CD8-positive, alpha-beta memory T cell (primary cell): ENCODE measurements at regions not wholly inside any gene's neighbourhood (a gene's known extent, or its start where the extent isn't known, plus 50 kb on each side); places are given as distances from the start of the nearest gene placed in this dataset.
"Not testable (repeated sequence)": the region's sequence is repeated elsewhere in the genome, so short reads cannot be mapped to it uniquely, and the experiment has no call there.

Experiments
- CTCF ChIA-PET: fragments of 350-600 bp; sonication (Branson Sonifier 250); formaldehyde crosslinking; loops from one replicate; lab custom pipeline; 2021; ENCODE audit warnings: antibody characterized with exemption; lab: Charles Lee
- POLR2A ChIA-PET: fragments of 350-600 bp; sonication (Branson Sonifier 250); formaldehyde crosslinking; loops from one replicate; lab custom pipeline; 2021; ENCODE audit warnings: antibody characterized with exemption; lab: Charles Lee
- DNase-seq, 5 donors: peaks; one replicate each; pipeline versions ENCODE4 v3.0.0 to v3.0.0-alpha.2; 2020 to 2022; ENCODE audit warnings: mixed read lengths in 1 of 5
- H3K27ac ChIP-seq: one replicate; pipeline ENCODE4 v1.7.0; 2013; ENCODE audit warnings: low read depth, mild to moderate bottlenecking, low read length, moderate library complexity
- H3K27me3 ChIP-seq: 2 replicates; pipeline ENCODE4 v1.7.0; 2013; ENCODE audit warnings: low read length, mild to moderate bottlenecking; ENCODE audit not compliant: insufficient read depth, poor library complexity, severe bottlenecking
- H3K36me3 ChIP-seq: 2 replicates; pipeline ENCODE4 v1.7.0; 2013; ENCODE audit warnings: mild to moderate bottlenecking, low read length, moderate library complexity; ENCODE audit not compliant: insufficient read depth
- H3K4me1 ChIP-seq: 2 replicates; pipeline ENCODE4 v1.7.0; 2013; ENCODE audit warnings: mild to moderate bottlenecking, low read length, moderate library complexity; ENCODE audit not compliant: insufficient read depth
- H3K4me3 ChIP-seq: 2 replicates; pipeline ENCODE4 v1.7.0; 2013; ENCODE audit warnings: mild to moderate bottlenecking, low read length
- H3K9me3 ChIP-seq: 2 replicates; pipeline ENCODE4 v1.7.0; 2013; ENCODE audit warnings: mild to moderate bottlenecking, low read length
- H3K27ac Mint-ChIP-seq, 8 donors: one replicate each; pipeline ENCODE4 v1.8.0; 2020 to 2021; ENCODE audit warnings: mixed read lengths in 8 of 8, mild to moderate bottlenecking in 6 of 8, inconsistent platforms in 3 of 8, moderate library complexity in 3 of 8
- H3K27me3 Mint-ChIP-seq, 2 donors: one replicate each; pipeline ENCODE4 v1.8.0; 2020 to 2021; ENCODE audit warnings: mixed read lengths in 2 of 2, mild to moderate bottlenecking in 1 of 2, moderate library complexity in 1 of 2
- H3K36me3 Mint-ChIP-seq, 3 donors: one replicate each; pipeline ENCODE4 v1.8.0; 2020 to 2021; ENCODE audit warnings: mixed read lengths in 3 of 3, inconsistent platforms in 1 of 3, mild to moderate bottlenecking in 1 of 3
- H3K4me1 Mint-ChIP-seq, 3 donors: one replicate each; pipeline ENCODE4 v1.8.0; 2020 to 2021; ENCODE audit warnings: mixed read lengths in 3 of 3, inconsistent platforms in 1 of 3, mild to moderate bottlenecking in 1 of 3
- H3K4me3 Mint-ChIP-seq, 7 donors: one replicate each; pipeline ENCODE4 v1.8.0; 2020 to 2021; ENCODE audit warnings: mixed read lengths in 7 of 7, mild to moderate bottlenecking in 6 of 7, moderate library complexity in 4 of 7, inconsistent platforms in 2 of 7
- H3K9me3 Mint-ChIP-seq, 5 donors: one replicate each; pipeline ENCODE4 v1.8.0; 2020 to 2022; ENCODE audit warnings: mixed read lengths in 5 of 5, mild to moderate bottlenecking in 3 of 5, moderate library complexity in 2 of 5, inconsistent platforms in 1 of 5

DNA sequence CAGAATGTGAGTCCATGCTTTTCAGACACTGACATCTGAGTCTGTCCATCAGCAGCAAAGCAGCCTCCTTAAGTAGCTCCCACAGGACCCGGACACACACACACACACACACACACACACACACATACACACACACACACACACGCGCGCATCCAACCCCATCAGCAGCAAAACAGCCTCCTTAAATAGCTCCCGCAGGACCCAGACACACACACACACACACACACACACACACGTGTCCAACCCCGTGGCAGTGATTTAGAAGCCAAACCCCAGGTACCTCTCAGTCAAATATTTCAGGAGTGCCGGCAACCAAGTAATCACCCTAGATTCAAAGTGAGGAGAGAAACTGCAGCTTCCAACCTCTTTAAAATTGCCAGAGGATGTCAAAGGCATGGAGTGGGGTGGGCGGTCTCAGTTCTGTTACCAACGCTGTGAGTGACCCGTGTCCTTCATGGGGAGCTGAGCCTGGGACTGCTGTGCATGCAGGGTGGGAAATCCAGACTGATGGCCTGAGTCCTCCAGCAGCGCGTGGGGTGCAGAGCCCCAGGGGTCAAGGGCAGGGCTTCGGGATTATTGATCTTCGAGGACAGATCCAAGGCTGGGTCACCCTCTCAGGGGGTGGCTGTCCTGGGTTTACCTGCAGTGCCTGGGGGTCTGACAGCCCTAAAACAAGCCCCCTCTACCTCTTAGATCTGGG lies 293.5 kb downstream of the ADGRD1 start:
- H3K4me1 Mint-ChIP-seq, H3K27ac ChIP-seq, POLR2A ChIA-PET, H3K9me3 ChIP-seq, CTCF ChIA-PET, H3K4me1 ChIP-seq, H3K36me3 ChIP-seq, H3K9me3 Mint-ChIP-seq, DNase-seq, H3K36me3 Mint-ChIP-seq, H3K27me3 Mint-ChIP-seq, H3K4me3 ChIP-seq, H3K27ac Mint-ChIP-seq, H3K27me3 ChIP-seq, H3K4me3 Mint-ChIP-seq: not testable (repeated sequence)

DNA sequence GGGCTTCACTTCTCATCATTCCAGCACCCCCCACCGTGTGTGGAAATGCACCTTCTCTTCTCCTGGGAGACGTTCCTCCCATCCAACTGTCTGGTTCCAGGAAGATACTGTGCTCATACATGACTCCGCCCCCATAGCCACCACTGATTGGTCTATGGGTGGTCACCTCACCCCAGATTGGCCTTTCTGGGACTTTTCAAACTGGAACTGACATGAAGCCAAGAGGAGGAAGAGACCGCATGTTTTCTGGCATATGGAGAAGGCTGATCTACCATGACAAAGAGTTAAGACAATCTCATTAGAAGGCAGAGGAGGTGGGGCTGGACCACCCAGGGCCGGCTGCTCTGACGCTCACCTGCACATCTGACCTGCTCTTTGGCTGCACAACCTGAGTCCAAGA lies 294.2 kb downstream of the ADGRD1 start:
- H3K4me3 Mint-ChIP-seq, H3K27ac ChIP-seq, H3K36me3 ChIP-seq, H3K27me3 Mint-ChIP-seq, DNase-seq, H3K36me3 Mint-ChIP-seq, POLR2A ChIA-PET, H3K4me1 Mint-ChIP-seq, CTCF ChIA-PET, H3K4me3 ChIP-seq, H3K9me3 Mint-ChIP-seq, H3K9me3 ChIP-seq, H3K4me1 ChIP-seq, H3K27me3 ChIP-seq: not testable (repeated sequence)
- peak overlapping the region in 1 of 8 donors; percentile 64 for H3K27ac Mint-ChIP-seq

DNA sequence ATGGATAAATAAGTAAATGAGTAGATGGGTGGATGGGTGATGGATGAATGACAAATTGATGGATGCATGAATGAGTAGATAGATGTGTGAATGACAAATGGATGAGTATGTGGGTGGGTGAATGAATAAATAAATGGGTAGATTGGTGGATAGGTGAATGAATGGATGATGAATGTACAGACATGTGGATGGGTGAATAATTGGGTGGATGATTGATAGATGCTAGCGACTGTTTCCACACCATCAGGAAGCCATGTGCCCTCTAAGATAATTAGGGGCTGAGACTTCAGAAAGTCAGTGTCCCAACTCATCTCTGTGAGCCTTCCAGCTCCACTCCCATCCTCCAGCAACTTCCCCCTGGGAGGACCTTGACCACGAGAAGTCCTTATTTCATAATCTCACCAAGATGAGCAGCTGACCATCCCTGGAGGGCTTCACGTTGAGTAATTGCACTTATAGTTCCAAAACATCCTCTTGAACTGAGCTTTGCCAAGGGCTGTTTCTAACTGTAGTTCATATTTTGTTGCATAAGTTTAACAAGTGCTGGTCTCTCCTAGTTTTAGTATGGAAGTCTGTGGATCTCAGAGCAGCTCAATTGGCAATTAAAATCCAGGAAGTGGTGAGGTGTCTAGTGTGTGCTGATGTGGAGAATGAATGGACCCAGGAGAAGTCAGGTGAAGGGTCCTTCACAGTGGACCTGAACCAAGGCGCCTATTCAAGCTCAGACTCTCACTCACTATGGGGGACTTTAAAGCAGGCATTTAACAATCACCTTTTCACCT lies 295.7 kb downstream of the ADGRD1 start:
- Mint-ChIP-seq H3K36me3 (no peaks in the 10 kb centered on the region), H3K27me3 (peaks cover 8 to 12% of the 10 kb centered on the region in 2 donors), H3K4me3 (no peak overlapping the region), H3K9me3 (no peaks in the 10 kb centered on the region), H3K27ac (no peak overlapping the region), H3K4me1 (no peaks in the 10 kb centered on the region)
- no peaks in the 10 kb centered on the region for H3K4me1 ChIP-seq
- CTCF ChIA-PET, result no interaction called here
- H3K9me3 ChIP-seq, result no peaks in the 10 kb centered on the region
- peak in 1 of 5 donors; percentile 3 for DNase-seq
- no peaks in the 10 kb centered on the region for H3K36me3 ChIP-seq
- POLR2A ChIA-PET, result no interaction called here
- no peak overlapping the region for H3K4me3 ChIP-seq
- H3K27ac ChIP-seq, result no peak overlapping the region
- H3K27me3 ChIP-seq, result no peaks in the 10 kb centered on the region

DNA sequence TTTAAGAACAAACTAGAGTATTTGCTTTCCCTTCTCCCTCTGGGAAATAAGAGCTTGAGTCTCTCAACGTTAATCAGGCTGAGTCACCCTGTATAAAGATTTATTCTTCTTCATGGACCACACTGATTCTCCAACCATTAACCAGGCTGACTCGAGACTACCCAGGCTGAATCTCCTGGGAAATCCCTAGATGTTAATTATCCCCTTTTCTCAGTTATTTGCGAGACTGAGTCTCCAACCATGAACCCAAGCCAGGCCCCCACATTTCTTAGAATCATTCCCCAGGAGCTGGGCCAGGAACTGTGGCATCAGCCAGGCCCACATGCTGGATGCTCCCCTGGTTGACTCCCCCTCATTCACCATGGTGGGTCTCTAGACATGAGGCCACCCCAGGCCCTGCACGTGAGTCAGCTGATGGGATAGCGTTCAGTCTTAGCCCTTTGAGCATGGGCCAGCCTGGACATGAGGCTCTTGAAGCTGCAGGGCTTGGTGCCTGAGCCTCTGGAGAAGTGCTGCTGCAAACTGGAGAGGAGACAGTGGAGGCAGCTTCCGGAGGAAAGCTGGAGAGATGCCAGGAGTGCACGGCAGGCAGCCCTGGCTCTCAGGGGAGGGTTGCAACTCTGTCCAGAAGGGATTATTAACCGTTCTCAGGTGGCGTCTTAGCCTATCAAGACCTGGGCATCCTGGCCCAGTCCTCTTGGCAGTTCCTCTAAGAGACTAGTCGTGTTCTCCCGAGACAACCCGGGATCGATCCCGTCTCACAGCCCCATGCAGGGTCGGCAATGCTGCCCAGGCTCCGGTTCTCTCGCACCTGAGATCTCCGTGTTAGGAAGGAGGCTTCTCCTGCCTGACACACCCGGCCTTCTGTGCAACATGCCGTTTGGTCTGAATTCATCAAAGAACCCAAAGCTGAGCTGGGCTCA lies 296.6 kb downstream of the ADGRD1 start:
- Histone ChIP-seq H3K4me3 (no peak overlapping the region), H3K9me3 (no peaks in the 10 kb centered on the region), H3K4me1 (no peaks in the 10 kb centered on the region), H3K36me3 (no peaks in the 10 kb centered on the region), H3K27me3 (no peaks in the 10 kb centered on the region), H3K27ac (no peak overlapping the region)
- ChIA-PET CTCF (no interaction called here), POLR2A (no interaction called here)
- Mint-ChIP-seq H3K4me1 (no peaks in the 10 kb centered on the region), H3K4me3 (no peak overlapping the region), H3K36me3 (no peaks in the 10 kb centered on the region), H3K27ac (peak overlapping the region in 1 of 8 donors; percentile 51), H3K27me3 (peaks cover 8 to 15% of the 10 kb centered on the region in 2 donors), H3K9me3 (no peaks in the 10 kb centered on the region)
- DNase-seq, result peak in 1 of 5 donors; percentile 36

DNA sequence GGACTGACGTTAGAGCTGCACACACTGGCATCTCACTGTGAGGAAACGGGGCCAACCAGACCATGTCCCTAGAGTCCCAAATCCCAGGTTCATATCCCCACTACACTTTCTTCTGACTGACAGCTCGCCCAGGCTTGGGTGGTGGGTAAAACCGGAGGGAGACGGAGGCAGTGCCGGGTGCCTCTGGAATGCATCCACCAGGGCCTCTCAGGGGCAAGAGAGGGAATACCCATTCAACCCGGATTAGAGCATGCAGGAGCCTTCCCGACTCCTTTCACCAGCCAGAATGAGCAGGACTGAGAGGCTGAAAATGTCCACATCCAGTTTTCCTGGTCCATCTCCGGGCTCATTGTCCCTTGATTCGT lies 297.2 kb downstream of the ADGRD1 start:
- CTCF ChIA-PET, result no interaction called here
- no peaks in the 10 kb centered on the region for H3K4me1 Mint-ChIP-seq

DNA sequence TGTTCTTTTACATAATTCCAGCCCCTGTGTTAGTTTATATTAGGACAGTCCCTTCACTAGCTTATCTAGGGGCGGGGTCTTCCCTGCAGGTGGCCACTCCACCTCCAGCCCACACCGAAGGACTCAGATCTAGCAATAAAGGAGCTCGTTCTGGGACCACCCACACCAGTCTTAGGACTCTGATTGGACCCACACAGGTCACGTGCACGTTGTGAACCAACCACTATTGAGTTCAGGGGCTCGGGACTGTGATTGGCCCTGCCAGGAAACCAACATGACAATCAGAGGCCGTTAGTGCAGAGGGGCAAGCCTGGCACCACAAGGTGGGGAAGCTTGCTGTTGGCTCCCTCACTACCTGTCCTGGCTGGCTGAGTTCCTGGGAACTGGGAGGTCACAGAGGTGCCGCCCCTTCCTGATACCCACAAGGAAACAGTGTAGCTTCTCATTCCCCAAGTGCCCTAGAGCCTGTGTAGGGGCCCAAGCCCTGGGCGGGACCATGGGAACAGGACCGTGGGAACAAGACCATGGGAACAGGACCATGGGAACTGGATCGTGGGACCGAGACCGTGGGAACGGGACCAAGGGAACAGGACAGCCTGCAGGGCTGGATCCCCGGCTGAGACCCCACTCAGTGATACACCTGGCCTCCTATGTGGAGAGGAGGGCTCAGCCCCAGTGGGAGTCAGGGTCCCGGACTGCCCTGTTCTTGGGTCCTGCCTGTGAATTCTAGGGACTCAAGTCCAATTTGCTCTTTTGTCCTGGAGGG lies 297.8 kb downstream of the ADGRD1 start:
- no peaks in the 10 kb centered on the region for H3K36me3 Mint-ChIP-seq
- peak in 1 of 5 donors; percentile 25 for DNase-seq
- Histone ChIP-seq H3K36me3 (no peaks in the 10 kb centered on the region), H3K27me3 (no peaks in the 10 kb centered on the region), H3K27ac (no peak overlapping the region), H3K9me3 (no peaks in the 10 kb centered on the region), H3K4me3 (no peak overlapping the region), H3K4me1 (no peaks in the 10 kb centered on the region)
- CTCF ChIA-PET, result no interaction called here
- POLR2A ChIA-PET, result no interaction called here
- peaks cover 8 to 17% of the 10 kb centered on the region in 2 donors for H3K27me3 Mint-ChIP-seq
- no peak overlapping the region for H3K27ac Mint-ChIP-seq
- no peak overlapping the region for H3K4me3 Mint-ChIP-seq
- no peaks in the 10 kb centered on the region for H3K4me1 Mint-ChIP-seq
- H3K9me3 Mint-ChIP-seq, result no peaks in the 10 kb centered on the region

More for the DNA sequence above, 297.2 kb downstream of the ADGRD1 start:
- Histone ChIP-seq H3K9me3 (no peaks in the 10 kb centered on the region), H3K36me3 (no peaks in the 10 kb centered on the region), H3K27ac (no peak overlapping the region), H3K4me3 (no peak overlapping the region), H3K27me3 (no peaks in the 10 kb centered on the region), H3K4me1 (no peaks in the 10 kb centered on the region)
- Mint-ChIP-seq H3K27ac (no peak overlapping the region), H3K27me3 (peaks cover 8 to 15% of the 10 kb centered on the region in 2 donors), H3K4me3 (no peak overlapping the region), H3K36me3 (no peaks in the 10 kb centered on the region), H3K9me3 (no peaks in the 10 kb centered on the region)
- POLR2A ChIA-PET, result no interaction called here
- DNase-seq, result peak in 1 of 5 donors; percentile 27

DNA sequence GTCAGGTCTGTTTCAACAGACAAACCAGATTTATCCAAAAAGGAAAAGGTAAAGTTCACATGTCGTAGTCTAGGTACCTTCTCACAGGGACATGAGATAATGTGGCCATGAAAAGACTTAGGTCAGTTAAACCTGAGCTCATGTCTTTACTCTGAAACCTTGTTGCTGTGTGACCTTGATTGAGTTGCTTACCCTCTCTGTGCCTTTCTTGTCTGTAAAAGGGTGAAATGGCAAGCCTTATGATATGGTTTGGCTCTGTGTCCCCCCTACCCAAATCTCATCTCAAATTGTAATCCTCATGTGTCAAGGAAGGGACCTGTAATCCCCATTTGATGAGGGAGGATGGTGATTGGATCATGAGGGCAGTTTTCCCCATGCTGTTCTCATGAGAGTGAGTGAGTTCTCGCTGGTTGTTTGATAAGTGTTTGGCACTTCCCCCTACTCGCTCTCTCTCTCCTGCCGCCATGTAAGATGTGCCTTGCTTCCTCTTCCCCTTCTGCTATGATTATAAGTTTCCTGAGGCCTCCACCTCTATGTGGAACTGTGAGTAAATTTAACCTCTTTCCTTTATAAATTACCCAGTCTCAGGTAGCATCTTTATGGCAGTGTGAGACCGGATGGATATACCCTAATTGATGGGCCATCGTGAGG lies 299.8 kb downstream of the ADGRD1 start:
- Histone ChIP-seq H3K4me1 (no peaks in the 10 kb centered on the region), H3K27me3 (no peaks in the 10 kb centered on the region), H3K4me3 (no peak overlapping the region), H3K36me3 (no peaks in the 10 kb centered on the region), H3K27ac (no peak overlapping the region), H3K9me3 (no peaks in the 10 kb centered on the region)
- CTCF ChIA-PET, result no interaction called here
- Mint-ChIP-seq H3K4me1 (no peaks in the 10 kb centered on the region), H3K27me3 (peaks cover 6 to 19% of the 10 kb centered on the region in 2 donors), H3K27ac (no peak overlapping the region), H3K9me3 (peaks cover 0 to 2% (median 0%) of the 10 kb centered on the region in 5 donors), H3K36me3 (no peaks in the 10 kb centered on the region), H3K4me3 (no peak overlapping the region)
- POLR2A ChIA-PET, result no interaction called here
- peak in 1 of 5 donors; percentile 9 for DNase-seq
